Esophagus squamous epithelium (tissue), 5 donors: ENCODE measurements at regions not wholly inside any gene's neighbourhood (a gene's known extent, or its start where the extent isn't known, plus 50 kb on each side); places are given as distances from the start of the nearest gene placed in this dataset.

Experiments
- DNase-seq: peaks from one replicate; lab custom pipeline; 2025; lab: John Stamatoyannopoulos, UW
- H3K27ac ChIP-seq, 4 donors: fragments of 200-600 bp; sonication (generic); one replicate each; pipeline ENCODE4 v1.5.1; 2016 to 2019; ENCODE audit warnings: mild to moderate bottlenecking in 1 of 4
- H3K27me3 ChIP-seq, 4 donors: fragments of 200-600 bp; sonication (generic); 1 replicate in 3 of 4; 2 replicates in 1 of 4; pipeline versions ENCODE4 v1.5.1 to v1.6.0; 2017 to 2021; ENCODE audit warnings: antibody characterized with exemption in 1 of 4
- H3K36me3 ChIP-seq, 3 donors: fragments of 200-600 bp; sonication (generic); one replicate each; pipeline ENCODE4 v1.5.1; 2016 to 2019
- H3K4me1 ChIP-seq, 3 donors: fragments of 200-600 bp; sonication (generic); one replicate each; pipeline ENCODE4 v1.5.1; 2017 to 2019
- H3K4me3 ChIP-seq, 4 donors: fragments of 200-600 bp; sonication (generic); 1 replicate in 3 of 4; 2 replicates in 1 of 4; pipeline ENCODE4 v1.5.1; 2016 to 2019; ENCODE audit warnings: mild to moderate bottlenecking in 2 of 4, moderate library complexity in 1 of 4
- H3K9me3 ChIP-seq, 3 donors: fragments of 200-600 bp; sonication (generic); one replicate each; pipeline ENCODE4 v1.5.1; 2016 to 2019
- CTCF ChIP-seq, 6 experiments: fragments of 450-650 bp in 4 of 6; fragments of 200-600 bp in 2 of 6; sonication (generic) in 2 of 6; IDR thresholded peaks; one replicate each; pipeline ENCODE4 v1.5.1; 2016 to 2019; ENCODE audit warnings: antibody characterized with exemption in 6 of 6, mild to moderate bottlenecking in 4 of 6, moderate library complexity in 4 of 6
- POLR2A ChIP-seq, 4 donors: fragments of 450-650 bp; IDR thresholded peaks; one replicate each; pipeline ENCODE4 v1.6.1; 2017; ENCODE audit warnings: antibody characterized with exemption in 4 of 4, mild to moderate bottlenecking in 4 of 4, moderate library complexity in 3 of 4
- WGBS, 2 donors: methylation state at CpG; one replicate each; pipeline ENCODE4 v1.1.5; 2018; 5-methylcytosine and 5-hydroxymethylcytosine counted together
- intact Hi-C: fragments of 100-400 bp; cut with DNase I; formaldehyde crosslinking; loops from one replicate; pipeline ENCODE4 v1.15.0; 2022
- donor health status: DM: yes; HTN: yes; CAD: no.

- intact Hi-C loops = no loop called here
- WGBS, 2 donors = 84 to 90% methylated on average over 4 to 6 of the region's 22 CpGs
- Histone ChIP-seq H3K4me3 (no peak overlapping the region), H3K4me1 (no peaks in the 10 kb centered on the region), H3K27ac (no peak overlapping the region), H3K27me3 (no peaks in the 10 kb centered on the region), H3K36me3 (no peaks in the 10 kb centered on the region), H3K9me3 (no peaks in the 10 kb centered on the region)
- no peak for DNase-seq
- TF ChIP-seq POLR2A (IDR thresholded peaks at IDR 0.05) = no peak
- TF ChIP-seq CTCF (IDR thresholded peaks at IDR 0.05) = no peak
Observed at GRCh38 chr9:10835791-10836463, 223.1 kb upstream of the PTPRD start.

- intact Hi-C loops = no loop called here
- WGBS, 2 donors = 36 to 49% methylated on average over 3 of the region's 3 CpGs
- Histone ChIP-seq H3K9me3 (no peaks in the 10 kb centered on the region), H3K4me3 (no peak overlapping the region), H3K36me3 (no peaks in the 10 kb centered on the region), H3K27me3 (no peaks in the 10 kb centered on the region), H3K27ac (no peak overlapping the region), H3K4me1 (no peaks in the 10 kb centered on the region)
- no peak for DNase-seq
- TF ChIP-seq POLR2A (IDR thresholded peaks at IDR 0.05) (no peak), CTCF (IDR thresholded peaks at IDR 0.05) (no peak)
Observed at GRCh38 chr9:10843151-10843550, 230.3 kb upstream of the PTPRD start.

- WGBS, 2 donors = 20 to 31% methylated on average over 1 of the region's 1 CpG
- intact Hi-C loops = no loop called here
- no peaks in the 10 kb centered on the region for H3K4me1 ChIP-seq
Observed at GRCh38 chr9:10855847-10856246, 243.0 kb upstream of the PTPRD start.

GRCh38 chr9:10858817-10859216 lies 246.0 kb upstream of the PTPRD start:
- WGBS, 2 donors = 67 to 86% methylated on average over 1 of the region's 1 CpG
- no peak for TF ChIP-seq CTCF (IDR thresholded peaks at IDR 0.05)
- TF ChIP-seq POLR2A (IDR thresholded peaks at IDR 0.05) = no peak
- no peaks in the 10 kb centered on the region for H3K4me1 ChIP-seq
- H3K27me3 ChIP-seq = no peaks in the 10 kb centered on the region
- H3K27ac ChIP-seq = no peak overlapping the region
- H3K9me3 ChIP-seq = no peaks in the 10 kb centered on the region
- intact Hi-C loops = no loop called here
- H3K36me3 ChIP-seq = no peaks in the 10 kb centered on the region
- no peak for DNase-seq
- no peak overlapping the region for H3K4me3 ChIP-seq

More at GRCh38 chr9:10855847-10856246, 243.0 kb upstream of the PTPRD start:
- H3K27me3 ChIP-seq = no peaks in the 10 kb centered on the region
- H3K27ac ChIP-seq = no peak overlapping the region
- H3K4me3 ChIP-seq = no peak overlapping the region
- DNase-seq = no peak
- no peaks in the 10 kb centered on the region for H3K9me3 ChIP-seq
- no peak for TF ChIP-seq POLR2A (IDR thresholded peaks at IDR 0.05)
- TF ChIP-seq CTCF (IDR thresholded peaks at IDR 0.05) = peak in 4 of 6 experiments; percentile 15 to 33 (median 19)
- H3K36me3 ChIP-seq = no peaks in the 10 kb centered on the region

- no peaks in the 10 kb centered on the region for H3K4me1 ChIP-seq
- no peaks in the 10 kb centered on the region for H3K36me3 ChIP-seq
- no peak for TF ChIP-seq POLR2A (IDR thresholded peaks at IDR 0.05)
- no peak for TF ChIP-seq CTCF (IDR thresholded peaks at IDR 0.05)
- DNase-seq = no peak
- no peak overlapping the region for H3K4me3 ChIP-seq
- H3K27me3 ChIP-seq = no peaks in the 10 kb centered on the region
- intact Hi-C loops = no loop called here
- H3K27ac ChIP-seq = no peak overlapping the region
- WGBS, 2 donors = 53 to 58% methylated on average over 2 of the region's 2 CpGs
- H3K9me3 ChIP-seq = no peaks in the 10 kb centered on the region
Observed at GRCh38 chr9:10863476-10863875, 250.7 kb upstream of the PTPRD start.
